Activated CD8-positive, alpha-beta T cell treated with anti-CD3 and anti-CD28 coated beads for 36 hours (primary cell): ENCODE measurements at regions not wholly inside any gene's neighbourhood (a gene's known extent, or its start where the extent isn't known, plus 50 kb on each side); places are given as distances from the start of the nearest gene placed in this dataset.

ENCODE experiments used
- ATAC-seq: fragments of 200-7000 bp; cut with Tn5 transposase; one replicate; pipeline ENCODE4 v1.10.0; 2021; ENCODE audit warnings: mild to moderate bottlenecking, moderate library complexity
- CTCF ChIA-PET: fragments of 350-600 bp; sonication (Branson Sonifier 250); formaldehyde crosslinking; loops from one replicate; lab custom pipeline; 2021; ENCODE audit warnings: antibody characterized with exemption; lab: Charles Lee
- POLR2A ChIA-PET: fragments of 350-600 bp; sonication (Branson Sonifier 250); formaldehyde crosslinking; loops from one replicate; lab custom pipeline; 2021; ENCODE audit warnings: antibody characterized with exemption; lab: Charles Lee
- DNase-seq: peaks from one replicate; pipeline ENCODE4 v3.0.0-alpha.2; 2020
- H3K27ac Mint-ChIP-seq: one replicate; pipeline ENCODE4 v1.8.0; 2021; ENCODE audit warnings: mild to moderate bottlenecking, mixed read lengths
- H3K27me3 Mint-ChIP-seq: one replicate; pipeline ENCODE4 v1.8.0; 2021; ENCODE audit warnings: mixed read lengths
- H3K36me3 Mint-ChIP-seq: one replicate; pipeline ENCODE4 v1.8.0; 2021; ENCODE audit warnings: low read depth, mixed read lengths
- H3K4me1 Mint-ChIP-seq: one replicate; pipeline ENCODE4 v1.8.0; 2021; ENCODE audit warnings: low read depth, mixed read lengths
- H3K4me3 Mint-ChIP-seq: one replicate; pipeline ENCODE4 v1.8.0; 2021; ENCODE audit warnings: mild to moderate bottlenecking, moderate library complexity, mixed read lengths
- H3K9me3 Mint-ChIP-seq: one replicate; pipeline ENCODE4 v1.8.0; 2021; ENCODE audit warnings: mixed read lengths
- CTCF ChIP-seq: fragments of 200-600 bp; IDR thresholded peaks from one replicate; pipeline ENCODE4 v1.8.0; 2022; ENCODE audit warnings: antibody characterized with exemption, mild to moderate bottlenecking
- intact Hi-C: fragments of 100-400 bp; cut with micrococcal nuclease; formaldehyde crosslinking; loops from one replicate; pipeline ENCODE4 v1.10.0; 2022

- H3K4me3 Mint-ChIP-seq = no peak overlapping the region
Observed at GRCh38 chr3:194009019-194009418, 126.9 kb upstream of the HES1 start.

GRCh38 chr3:194009892-194010533 lies 125.9 kb upstream of the HES1 start:
- no peak for TF ChIP-seq CTCF
- ChIA-PET POLR2A (no interaction called here), CTCF (no interaction called here)
- Mint-ChIP-seq H3K27ac (no peak overlapping the region), H3K4me1 (peaks cover 3% of the 10 kb centered on the region), H3K4me3 (no peak overlapping the region), H3K9me3 (no peaks in the 10 kb centered on the region), H3K27me3 (peaks cover 9% of the 10 kb centered on the region), H3K36me3 (no peaks in the 10 kb centered on the region)
- DNase-seq = no peak
- intact Hi-C loops = no loop called here
- ATAC-seq = no peak

More at GRCh38 chr3:194009019-194009418, 126.9 kb upstream of the HES1 start:
- DNase-seq = no peak
- intact Hi-C loops = no loop called here
- TF ChIP-seq CTCF = no peak
- H3K4me1 Mint-ChIP-seq = peaks cover 3% of the 10 kb centered on the region
- ATAC-seq = no peak
- peaks cover 10% of the 10 kb centered on the region for H3K27me3 Mint-ChIP-seq
- no peak overlapping the region for H3K27ac Mint-ChIP-seq
- H3K9me3 Mint-ChIP-seq = no peaks in the 10 kb centered on the region
- ChIA-PET POLR2A (no interaction called here), CTCF (no interaction called here)
- no peaks in the 10 kb centered on the region for H3K36me3 Mint-ChIP-seq

GRCh38 chr3:194011807-194012206 lies 124.1 kb upstream of the HES1 start:
- peaks cover 1% of the 10 kb centered on the region for H3K27me3 Mint-ChIP-seq
- CTCF ChIA-PET = no interaction called here
- H3K4me1 Mint-ChIP-seq = no peaks in the 10 kb centered on the region
- no peaks in the 10 kb centered on the region for H3K36me3 Mint-ChIP-seq
- intact Hi-C loops = no loop called here
- no peak overlapping the region for H3K27ac Mint-ChIP-seq
- POLR2A ChIA-PET = no interaction called here
- DNase-seq = no peak
- ATAC-seq = no peak
- H3K4me3 Mint-ChIP-seq = no peak overlapping the region
- no peaks in the 10 kb centered on the region for H3K9me3 Mint-ChIP-seq
- TF ChIP-seq CTCF = no peak

GRCh38 chr3:194013928-194014327 lies 122.0 kb upstream of the HES1 start:
- ChIA-PET CTCF (no interaction called here), POLR2A (no interaction called here)
- H3K27me3 Mint-ChIP-seq = no peaks in the 10 kb centered on the region
- intact Hi-C loops = no loop called here
- H3K27ac Mint-ChIP-seq = no peak overlapping the region
- no peaks in the 10 kb centered on the region for H3K4me1 Mint-ChIP-seq
- ATAC-seq = no peak
- H3K36me3 Mint-ChIP-seq = no peaks in the 10 kb centered on the region
- H3K9me3 Mint-ChIP-seq = no peaks in the 10 kb centered on the region
- no peak overlapping the region for H3K4me3 Mint-ChIP-seq
- DNase-seq = no peak
- TF ChIP-seq CTCF = no peak

GRCh38 chr3:194014756-194015155 lies 121.2 kb upstream of the HES1 start:
- H3K4me1 Mint-ChIP-seq = no peaks in the 10 kb centered on the region

More at GRCh38 chr3:194014756-194015155, 121.2 kb upstream of the HES1 start:
- H3K36me3 Mint-ChIP-seq = no peaks in the 10 kb centered on the region
- H3K27me3 Mint-ChIP-seq = no peaks in the 10 kb centered on the region
- H3K4me3 Mint-ChIP-seq = no peak overlapping the region
- TF ChIP-seq CTCF = no peak
- ATAC-seq (no peak), DNase-seq (no peak)
- intact Hi-C loops = no loop called here
- H3K27ac Mint-ChIP-seq = no peak overlapping the region
- ChIA-PET CTCF (no interaction called here), POLR2A (no interaction called here)
- no peaks in the 10 kb centered on the region for H3K9me3 Mint-ChIP-seq
